Natural killer cell (primary cell): ENCODE measurements at regions not wholly inside any gene's neighbourhood (a gene's known extent, or its start where the extent isn't known, plus 50 kb on each side); places are given as distances from the start of the nearest gene placed in this dataset.

Experiments used
- ATAC-seq, 3 donors: fragments of 150-1000 bp in 2 of 3; fragments of 200-7000 bp in 1 of 3; cut with Tn5 transposase; 1 replicate in 1 of 3; 2 replicates in 2 of 3; pipeline ENCODE4 v1.10.0; 2021; ENCODE audit warnings: mild to moderate bottlenecking in 2 of 3, moderate library complexity in 2 of 3
- DNase-seq, 2 donors: peaks; one replicate each; pipeline versions ENCODE4 v3.0.0 to v3.0.0-alpha.2; 2013 to 2021; ENCODE audit warnings: mixed read lengths in 1 of 2
- H3K27ac ChIP-seq: one replicate; pipeline ENCODE4 v1.5.1; 2013; ENCODE audit warnings: mild to moderate bottlenecking, low read length
- H3K27me3 ChIP-seq: one replicate; pipeline ENCODE4 v1.6.1; 2013; ENCODE audit warnings: low read length; ENCODE audit not compliant: control insufficient read depth, insufficient read depth
- H3K36me3 ChIP-seq: one replicate; pipeline ENCODE4 v1.6.1; 2013; ENCODE audit warnings: low read length; ENCODE audit not compliant: control insufficient read depth, insufficient read depth
- H3K4me1 ChIP-seq: one replicate; pipeline ENCODE4 v1.6.1; 2013; ENCODE audit warnings: low read length; ENCODE audit not compliant: control insufficient read depth, insufficient read depth
- H3K4me3 ChIP-seq: one replicate; pipeline ENCODE4 v1.5.1; 2013; ENCODE audit warnings: low read length
- H3K9me3 ChIP-seq: one replicate; pipeline ENCODE4 v1.6.1; 2013; ENCODE audit warnings: low read length; ENCODE audit not compliant: control insufficient read depth, insufficient read depth
- H3K27ac Mint-ChIP-seq, 2 donors: one replicate each; pipeline ENCODE4 v1.8.0; 2022; ENCODE audit warnings: mild to moderate bottlenecking in 2 of 2, mixed read lengths in 2 of 2, moderate library complexity in 1 of 2
- H3K27me3 Mint-ChIP-seq, 2 donors: one replicate each; pipeline ENCODE4 v1.8.0; 2022; ENCODE audit warnings: low read depth in 2 of 2, mixed read lengths in 2 of 2
- H3K36me3 Mint-ChIP-seq: one replicate; pipeline ENCODE4 v1.8.0; 2022; ENCODE audit warnings: mixed read lengths
- H3K4me1 Mint-ChIP-seq, 2 donors: one replicate each; pipeline ENCODE4 v1.8.0; 2022; ENCODE audit warnings: mixed read lengths in 2 of 2
- H3K4me3 Mint-ChIP-seq: one replicate; pipeline ENCODE4 v1.8.0; 2022; ENCODE audit warnings: mild to moderate bottlenecking, moderate library complexity, mixed read lengths
- H3K9me3 Mint-ChIP-seq, 2 donors: one replicate each; pipeline ENCODE4 v1.8.0; 2022; ENCODE audit warnings: mixed read lengths in 2 of 2
- WGBS: methylation state at CpG from one replicate; pipeline ENCODE4 v1.1.7; 2013; ENCODE audit warnings: missing lambda C conversion rate; ENCODE audit not compliant: insufficient coverage; 5-methylcytosine and 5-hydroxymethylcytosine counted together
- intact Hi-C: fragments of 100-400 bp; cut with micrococcal nuclease; formaldehyde crosslinking; loops from one replicate; pipeline ENCODE4 v1.14.2; 2022
- TF ChIP-seq, protein P1 (sequence below): fragments of 200-600 bp; IDR thresholded peaks from one replicate; pipeline ENCODE4 v1.8.0; 2022; ENCODE audit warnings: antibody characterized with exemption

DNA sequence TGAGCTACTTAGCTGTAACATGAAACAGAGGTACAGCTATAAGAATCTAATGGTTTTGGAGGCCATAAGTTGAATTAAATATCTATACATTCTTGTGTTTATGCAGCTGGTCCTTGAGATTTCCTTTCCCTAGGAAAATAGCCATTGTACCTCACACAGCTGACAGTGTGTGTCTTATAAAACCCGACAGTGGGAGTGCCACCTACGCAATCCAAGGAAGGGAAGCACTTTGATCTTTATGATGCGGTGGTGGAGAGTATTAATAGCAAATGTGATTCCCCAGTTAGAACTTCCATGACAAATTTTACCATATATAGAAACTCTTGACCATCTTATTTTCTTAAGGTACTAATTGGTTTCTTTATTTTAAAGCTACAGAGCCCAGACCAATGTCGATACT, 149.5 kb downstream of the TMEM200A start:
- TF ChIP-seq, protein P1, sequence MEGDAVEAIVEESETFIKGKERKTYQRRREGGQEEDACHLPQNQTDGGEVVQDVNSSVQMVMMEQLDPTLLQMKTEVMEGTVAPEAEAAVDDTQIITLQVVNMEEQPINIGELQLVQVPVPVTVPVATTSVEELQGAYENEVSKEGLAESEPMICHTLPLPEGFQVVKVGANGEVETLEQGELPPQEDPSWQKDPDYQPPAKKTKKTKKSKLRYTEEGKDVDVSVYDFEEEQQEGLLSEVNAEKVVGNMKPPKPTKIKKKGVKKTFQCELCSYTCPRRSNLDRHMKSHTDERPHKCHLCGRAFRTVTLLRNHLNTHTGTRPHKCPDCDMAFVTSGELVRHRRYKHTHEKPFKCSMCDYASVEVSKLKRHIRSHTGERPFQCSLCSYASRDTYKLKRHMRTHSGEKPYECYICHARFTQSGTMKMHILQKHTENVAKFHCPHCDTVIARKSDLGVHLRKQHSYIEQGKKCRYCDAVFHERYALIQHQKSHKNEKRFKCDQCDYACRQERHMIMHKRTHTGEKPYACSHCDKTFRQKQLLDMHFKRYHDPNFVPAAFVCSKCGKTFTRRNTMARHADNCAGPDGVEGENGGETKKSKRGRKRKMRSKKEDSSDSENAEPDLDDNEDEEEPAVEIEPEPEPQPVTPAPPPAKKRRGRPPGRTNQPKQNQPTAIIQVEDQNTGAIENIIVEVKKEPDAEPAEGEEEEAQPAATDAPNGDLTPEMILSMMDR: no peak
- H3K4me3 Mint-ChIP-seq: no peak overlapping the region
- peaks cover 0 to 4% of the 10 kb centered on the region in 2 donors for H3K9me3 Mint-ChIP-seq
- intact Hi-C loops: no loop called here
- H3K9me3 ChIP-seq: no peaks in the 10 kb centered on the region
- WGBS: 100% methylated on average over 1 of the region's 4 CpGs
- ATAC-seq: no peak
- H3K27ac ChIP-seq: no peak overlapping the region
- peaks cover 3% of the 10 kb centered on the region for H3K4me1 ChIP-seq
- H3K4me1 Mint-ChIP-seq: peaks cover 38 to 39% of the 10 kb centered on the region in 2 donors
- peak overlapping the region; percentile 83 to 89 for H3K27ac Mint-ChIP-seq
- H3K27me3 ChIP-seq: no peaks in the 10 kb centered on the region
- H3K36me3 Mint-ChIP-seq: no peaks in the 10 kb centered on the region
- no peak for DNase-seq
- no peak overlapping the region for H3K4me3 ChIP-seq
- no peaks in the 10 kb centered on the region for H3K27me3 Mint-ChIP-seq
- no peaks in the 10 kb centered on the region for H3K36me3 ChIP-seq

DNA sequence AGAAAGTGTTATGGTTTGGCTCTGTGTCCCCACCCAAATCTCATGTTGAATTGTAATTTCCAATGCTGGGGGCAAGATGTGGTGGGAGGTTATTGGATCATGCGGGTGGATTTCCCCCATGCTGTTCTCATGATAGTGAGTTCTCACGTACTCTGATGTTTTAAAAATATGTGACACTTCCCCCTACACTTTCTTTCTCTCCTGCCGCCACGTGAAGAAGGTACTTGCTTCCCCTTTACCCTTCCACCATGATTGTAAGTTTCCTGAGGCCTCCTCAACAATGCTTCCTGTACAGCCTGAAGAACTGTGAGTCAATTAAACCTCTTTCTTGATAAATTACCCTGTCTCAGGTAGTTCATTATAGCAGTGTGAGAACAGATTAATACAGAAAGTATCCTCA, 150.8 kb downstream of the TMEM200A start:
- Histone ChIP-seq H3K4me3 (no peak overlapping the region), H3K36me3 (no peaks in the 10 kb centered on the region), H3K4me1 (peaks cover 3% of the 10 kb centered on the region), H3K9me3 (no peaks in the 10 kb centered on the region), H3K27ac (no peak overlapping the region), H3K27me3 (no peaks in the 10 kb centered on the region)
- Mint-ChIP-seq H3K4me3 (no peak overlapping the region), H3K27ac (peak overlapping the region; percentile 2 to 5), H3K27me3 (no peaks in the 10 kb centered on the region), H3K36me3 (no peaks in the 10 kb centered on the region), H3K9me3 (peaks cover 0 to 4% of the 10 kb centered on the region in 2 donors), H3K4me1 (peaks cover 39 to 43% of the 10 kb centered on the region in 2 donors)
- DNase-seq (no peak), ATAC-seq (peak in 1 of 3 donors; percentile 25)
- intact Hi-C loops: no loop called here
- WGBS: 60% methylated on average over 1 of the region's 4 CpGs
- TF ChIP-seq, protein P1: no peak

DNA sequence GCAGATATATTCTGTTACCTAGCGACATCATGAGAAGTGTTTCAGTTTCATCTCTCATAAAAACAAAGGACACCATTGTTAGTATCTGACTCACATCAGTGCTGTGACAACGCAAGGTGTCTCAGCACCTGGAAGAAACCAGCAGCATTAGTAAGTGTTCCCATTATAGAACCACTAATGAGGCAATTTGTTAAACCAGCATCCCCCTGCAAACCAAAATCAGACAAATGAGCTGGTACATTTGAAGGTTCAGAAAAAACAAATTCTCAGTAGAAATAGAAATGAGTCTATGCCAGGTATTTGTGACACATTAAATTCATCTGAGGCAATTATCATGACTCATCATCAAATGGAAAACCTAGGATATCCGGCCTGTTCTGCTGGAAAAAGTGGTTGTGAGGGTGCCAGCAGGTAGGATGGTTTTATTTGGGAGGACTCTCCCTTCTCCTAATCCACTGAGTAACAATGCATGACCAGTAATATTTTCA, 151.7 kb downstream of the TMEM200A start:
- Histone ChIP-seq H3K4me1 (peaks cover 3% of the 10 kb centered on the region), H3K4me3 (no peak overlapping the region), H3K36me3 (no peaks in the 10 kb centered on the region), H3K27me3 (no peaks in the 10 kb centered on the region), H3K27ac (no peak overlapping the region), H3K9me3 (no peaks in the 10 kb centered on the region)
- ATAC-seq (peak in 1 of 3 donors; percentile 34), DNase-seq (no peak)
- no peaks in the 10 kb centered on the region for H3K36me3 Mint-ChIP-seq
- H3K27ac Mint-ChIP-seq: peak overlapping the region; percentile 2 to 5
- H3K9me3 Mint-ChIP-seq: peaks cover 0 to 4% of the 10 kb centered on the region in 2 donors
- intact Hi-C loops: no loop called here
- H3K4me1 Mint-ChIP-seq: peaks cover 35 to 43% of the 10 kb centered on the region in 2 donors
- no peaks in the 10 kb centered on the region for H3K27me3 Mint-ChIP-seq
- H3K4me3 Mint-ChIP-seq: no peak overlapping the region
- WGBS: 71% methylated on average over 2 of the region's 3 CpGs
- TF ChIP-seq, protein P1: no peak

DNA sequence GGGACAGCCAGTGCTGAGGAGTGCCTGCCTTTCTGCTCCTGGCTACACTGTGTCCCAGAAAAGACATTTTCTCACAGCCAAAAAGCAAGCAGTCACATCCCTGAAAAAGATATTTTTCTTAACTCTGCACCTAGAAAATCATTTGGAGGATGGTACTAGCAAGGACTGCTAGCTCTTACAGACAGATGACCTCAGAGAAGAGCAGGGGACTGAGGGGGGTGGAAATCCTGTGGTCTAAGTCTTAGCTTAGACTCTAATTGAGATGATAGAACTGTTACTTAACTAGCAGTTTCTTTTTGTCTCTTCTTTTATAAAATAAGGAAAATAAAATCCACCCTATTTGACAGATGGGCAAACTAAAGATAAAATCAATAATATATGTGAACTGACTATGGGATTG, 152.8 kb downstream of the TMEM200A start:
- Mint-ChIP-seq H3K9me3 (peaks cover 0 to 4% of the 10 kb centered on the region in 2 donors), H3K27ac (no peak overlapping the region), H3K4me1 (peaks cover 24 to 33% of the 10 kb centered on the region in 2 donors), H3K27me3 (no peaks in the 10 kb centered on the region), H3K36me3 (no peaks in the 10 kb centered on the region), H3K4me3 (no peak overlapping the region)
- peaks cover 2% of the 10 kb centered on the region for H3K4me1 ChIP-seq
- intact Hi-C loops: no loop called here
- H3K27me3 ChIP-seq: no peaks in the 10 kb centered on the region
- H3K27ac ChIP-seq: no peak overlapping the region
- TF ChIP-seq, protein P1: no peak
- H3K9me3 ChIP-seq: no peaks in the 10 kb centered on the region
- no peak for ATAC-seq
- H3K36me3 ChIP-seq: no peaks in the 10 kb centered on the region
- no peak for DNase-seq
- no peak overlapping the region for H3K4me3 ChIP-seq
